ENCODE measurements at regions not wholly inside any gene's neighbourhood (a gene's known extent, or its start where the extent isn't known, plus 50 kb on each side); places are given as distances from the start of the nearest gene placed in this dataset.

DNA sequence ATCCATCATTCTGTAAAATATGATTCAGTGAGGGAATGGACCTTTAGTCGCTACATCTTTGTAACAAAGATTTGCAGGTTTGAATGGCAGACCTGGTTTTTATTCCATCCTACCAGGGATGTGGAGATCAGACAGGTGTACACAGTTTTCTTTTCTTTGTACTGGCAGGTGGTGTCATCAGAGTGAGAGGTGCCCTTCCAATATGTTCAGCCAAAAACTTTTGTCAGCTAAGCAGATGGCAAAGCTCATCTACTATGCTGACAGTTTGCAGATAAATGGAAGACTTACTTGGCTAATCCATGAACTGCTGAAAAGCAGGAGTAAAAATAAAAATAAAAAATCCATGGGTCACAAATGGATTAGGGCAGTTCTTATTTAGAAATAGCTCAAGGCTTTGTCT is 185.5 kb upstream of the DOK6 start:
- DNase-seq (ENCODE audit: low read depth in 3 of 3, low spot score in 2 of 3), result no peak

DNA sequence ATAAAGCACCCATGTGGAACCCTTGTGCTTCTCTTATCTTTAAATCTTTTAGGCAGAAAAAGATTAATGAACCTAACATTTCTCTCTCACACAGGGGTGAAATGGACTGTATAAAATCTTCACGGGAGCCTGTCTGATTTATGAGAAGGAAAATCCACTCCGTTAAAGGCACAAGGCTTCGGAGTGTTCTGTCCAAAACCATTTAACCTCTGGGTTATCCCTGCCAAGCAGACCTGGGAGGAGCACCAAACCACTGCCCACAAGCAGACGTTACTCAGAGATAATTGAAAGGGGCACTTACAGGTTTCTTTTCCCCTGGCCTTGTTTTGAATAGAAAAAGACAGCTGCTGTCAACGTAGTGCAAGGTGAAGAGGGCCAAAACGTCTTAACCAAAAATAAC is 184.4 kb upstream of the DOK6 start:
- no peak for DNase-seq (ENCODE audit: low read depth in 3 of 3, low spot score in 2 of 3)

DNA sequence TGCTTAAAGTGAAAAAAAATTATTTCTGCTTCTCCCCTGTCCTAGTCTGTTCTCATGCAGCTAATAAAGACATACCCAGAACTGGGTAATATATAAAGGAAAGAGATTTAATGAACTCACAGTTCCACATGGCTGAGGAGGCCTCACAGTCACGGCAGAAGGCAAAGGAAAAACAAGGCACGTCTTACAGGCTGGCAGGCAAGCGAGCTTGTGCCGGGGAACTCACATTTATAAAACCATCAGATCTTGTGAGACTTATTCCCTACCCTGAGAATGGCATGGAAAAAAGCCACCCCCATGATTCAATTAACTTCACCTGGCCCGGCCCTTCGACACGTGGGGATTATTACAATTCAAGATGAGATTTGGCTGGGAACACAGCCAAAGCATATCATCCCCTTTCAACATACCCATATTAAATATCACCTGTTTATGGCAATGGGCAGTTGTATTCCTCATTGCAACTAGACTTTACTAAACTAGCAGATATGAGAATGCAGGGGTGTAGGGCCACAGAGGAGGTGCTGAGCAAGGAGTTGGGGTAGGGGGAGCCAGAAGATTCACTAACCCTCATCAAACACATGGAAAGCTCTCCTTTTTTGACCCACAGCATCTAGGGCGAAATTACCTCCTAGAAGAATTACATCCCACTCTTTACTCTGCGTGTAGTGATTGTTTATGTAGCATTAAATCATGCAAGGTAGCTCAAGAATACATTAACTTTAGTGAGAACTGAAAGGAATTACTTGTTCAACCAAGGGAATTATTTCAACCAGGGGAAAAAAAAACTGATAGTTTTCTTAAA is 183.3 kb upstream of the DOK6 start:
- no peak for DNase-seq (ENCODE audit: low read depth in 3 of 3, low spot score in 2 of 3)

DNA sequence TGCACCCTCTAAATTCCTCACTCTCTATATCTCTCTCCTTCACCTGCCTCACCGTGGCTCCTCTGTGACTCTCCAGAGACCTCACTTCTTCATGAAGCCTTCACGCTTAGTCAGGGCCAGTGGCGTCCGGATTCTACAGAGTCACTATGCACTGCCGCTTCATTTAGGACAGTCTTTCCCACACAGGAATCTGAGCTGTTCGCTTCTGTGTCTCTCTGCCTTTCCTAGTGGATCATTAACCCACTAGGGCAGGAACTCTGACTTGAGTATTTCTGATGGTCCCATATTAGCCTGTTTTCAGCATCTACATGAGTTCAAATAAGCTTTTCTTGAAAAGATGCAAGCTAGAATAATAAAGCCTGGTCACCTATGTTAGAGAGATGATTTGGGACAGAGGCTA is 180.2 kb upstream of the DOK6 start:
- no peak for DNase-seq (ENCODE audit: low read depth in 3 of 3, low spot score in 2 of 3)

DNA sequence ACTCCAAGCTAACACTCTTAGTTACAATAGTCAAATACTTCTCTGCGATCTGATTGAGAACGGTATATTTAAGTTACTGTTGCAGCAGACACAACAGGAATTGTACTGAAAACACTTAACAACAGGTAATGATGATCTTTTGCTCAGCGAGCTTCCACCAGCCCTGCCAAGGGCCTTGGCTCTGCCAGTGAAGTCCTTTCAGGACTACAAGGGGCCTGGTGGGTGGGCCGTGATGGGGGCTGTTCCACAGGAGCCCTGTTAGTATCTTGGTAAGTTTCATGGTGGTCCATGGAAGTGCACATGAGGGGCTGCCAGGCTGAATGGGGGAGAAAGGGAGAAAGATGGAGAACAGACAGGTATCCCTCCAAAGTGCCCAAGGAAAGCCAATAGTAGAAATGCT is 178.6 kb upstream of the DOK6 start:
- no peak for DNase-seq (ENCODE audit: low read depth in 3 of 3, low spot score in 2 of 3)

DNA sequence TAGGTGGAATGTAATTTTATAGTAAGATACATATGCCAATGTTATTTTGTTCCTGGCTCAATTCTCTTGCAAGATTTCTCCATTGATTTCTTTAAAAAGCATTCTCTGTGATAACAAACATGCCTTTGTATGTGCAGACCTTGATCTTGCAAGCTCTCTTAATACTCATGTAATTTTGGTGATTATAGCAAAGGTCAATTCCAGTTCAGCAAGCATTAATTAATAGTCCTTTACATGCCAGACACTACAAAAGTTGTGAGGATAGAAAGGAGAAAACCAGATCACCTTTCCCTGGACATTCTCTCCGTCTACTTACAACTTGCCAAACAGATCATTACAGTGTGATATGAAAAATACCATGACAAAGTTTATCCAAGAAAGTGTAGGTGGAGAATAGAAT is 173.7 kb upstream of the DOK6 start:
- no peak for DNase-seq (ENCODE audit: low read depth in 3 of 3, low spot score in 2 of 3)

DNA sequence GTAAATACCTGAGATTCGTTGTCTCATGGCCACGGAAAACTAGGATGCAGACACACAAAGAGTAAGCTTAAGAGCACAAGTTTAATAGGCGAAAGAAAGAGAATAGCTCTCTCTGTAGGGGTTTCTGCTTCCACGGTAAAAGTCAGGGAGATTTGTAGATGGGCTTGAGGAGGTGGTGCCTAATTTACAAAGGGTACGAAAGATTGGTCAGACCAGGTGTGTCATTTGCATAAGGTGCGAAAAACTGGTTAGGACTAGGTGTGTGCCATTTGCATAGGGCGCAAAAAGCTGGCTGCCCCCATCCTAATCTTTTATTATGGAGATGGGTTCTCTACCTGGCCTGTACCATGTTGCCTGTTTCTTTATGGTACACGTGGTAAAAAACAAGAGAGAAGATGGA is 170.5 kb upstream of the DOK6 start:
- DNase-seq (ENCODE audit: low read depth in 3 of 3, low spot score in 2 of 3), result no peak

DNA sequence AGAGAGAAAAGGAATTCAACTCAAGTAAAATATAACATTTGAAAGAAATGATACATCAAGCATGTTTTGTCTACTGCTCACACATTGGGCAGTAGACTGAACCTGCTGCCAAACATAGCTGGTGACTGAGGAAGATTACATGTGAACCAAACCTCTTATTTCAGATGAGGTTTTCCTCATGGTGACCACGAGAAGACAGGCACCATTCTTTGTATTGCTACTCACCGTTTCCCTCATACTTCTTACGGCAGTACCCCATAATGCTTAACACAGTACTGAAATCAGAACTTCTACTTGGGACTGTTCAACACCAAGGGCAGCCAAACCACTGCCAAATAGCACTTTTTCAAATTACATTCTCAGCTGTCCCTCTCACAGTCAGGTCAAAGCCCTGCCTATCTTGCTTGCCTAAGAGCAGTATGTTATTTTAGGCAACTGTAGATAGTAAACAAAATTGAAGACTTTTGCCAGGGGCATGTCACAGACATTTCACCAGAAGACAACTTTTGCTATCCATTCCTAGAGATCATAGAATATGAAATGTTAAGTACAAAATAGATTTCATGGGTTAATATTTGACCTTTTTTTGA is 167.1 kb upstream of the DOK6 start:
- no peak for DNase-seq (ENCODE audit: low read depth in 3 of 3, low spot score in 2 of 3)

DNA sequence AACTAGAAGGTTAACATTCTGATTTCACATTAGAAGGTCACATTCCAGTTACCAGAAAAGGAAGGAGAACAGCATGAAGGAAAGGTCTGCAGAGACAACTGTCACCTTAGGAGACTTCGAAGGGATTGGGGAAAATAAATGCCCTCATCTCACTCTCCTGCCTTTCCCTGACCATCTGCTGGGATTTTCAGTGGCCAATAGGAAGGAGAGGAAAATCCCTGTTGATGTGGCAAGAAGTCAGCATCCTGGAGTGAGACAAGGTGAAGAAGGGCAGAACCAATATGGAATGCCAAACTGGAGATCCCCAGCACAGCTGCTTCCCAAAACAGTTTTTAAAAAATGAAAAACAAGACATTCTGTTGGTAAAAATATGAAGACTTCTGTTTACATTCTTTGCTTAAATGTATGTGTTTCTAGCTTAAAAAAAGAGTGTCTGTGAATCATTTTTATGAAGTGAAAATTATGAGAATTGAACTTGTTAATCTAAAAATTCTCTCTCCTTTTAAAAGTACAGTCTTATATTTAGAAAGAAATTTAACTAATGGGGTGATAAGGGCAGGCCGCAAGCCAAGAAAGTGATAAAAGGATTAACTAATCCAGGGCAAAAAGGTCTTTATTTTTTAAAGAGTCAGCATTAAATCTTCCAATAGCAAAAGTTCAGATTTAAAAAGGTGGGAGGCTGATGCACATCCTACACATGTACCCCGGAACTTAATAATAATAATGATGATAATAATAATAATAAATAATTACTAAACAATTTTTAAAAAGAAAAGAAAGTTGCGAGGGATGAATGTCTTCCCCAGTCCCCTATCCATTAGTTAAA is 160.6 kb upstream of the DOK6 start:
- DNase-seq (ENCODE audit: low read depth in 3 of 3, low spot score in 2 of 3), result no peak

DNA sequence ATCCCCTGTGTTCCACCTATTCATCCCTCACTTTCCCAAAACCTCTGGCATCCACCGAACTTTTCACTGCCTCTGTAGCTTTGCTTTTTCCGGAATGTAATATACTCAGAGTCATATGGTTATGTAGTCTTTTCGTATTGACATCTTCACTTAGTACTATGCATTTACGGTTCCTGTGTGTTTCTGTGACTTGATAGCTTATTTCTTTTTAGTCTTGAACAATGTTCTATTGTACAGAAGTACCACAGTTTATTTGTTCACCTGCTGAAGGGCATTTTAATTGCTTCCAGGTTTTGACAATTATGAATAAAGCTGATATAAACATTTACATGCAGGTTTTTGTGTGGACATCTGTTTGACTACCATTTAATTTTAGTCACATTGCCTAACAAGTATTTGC is 154.7 kb upstream of the DOK6 start:
- no peak for DNase-seq (ENCODE audit: low read depth in 3 of 3, low spot score in 2 of 3)

DNA sequence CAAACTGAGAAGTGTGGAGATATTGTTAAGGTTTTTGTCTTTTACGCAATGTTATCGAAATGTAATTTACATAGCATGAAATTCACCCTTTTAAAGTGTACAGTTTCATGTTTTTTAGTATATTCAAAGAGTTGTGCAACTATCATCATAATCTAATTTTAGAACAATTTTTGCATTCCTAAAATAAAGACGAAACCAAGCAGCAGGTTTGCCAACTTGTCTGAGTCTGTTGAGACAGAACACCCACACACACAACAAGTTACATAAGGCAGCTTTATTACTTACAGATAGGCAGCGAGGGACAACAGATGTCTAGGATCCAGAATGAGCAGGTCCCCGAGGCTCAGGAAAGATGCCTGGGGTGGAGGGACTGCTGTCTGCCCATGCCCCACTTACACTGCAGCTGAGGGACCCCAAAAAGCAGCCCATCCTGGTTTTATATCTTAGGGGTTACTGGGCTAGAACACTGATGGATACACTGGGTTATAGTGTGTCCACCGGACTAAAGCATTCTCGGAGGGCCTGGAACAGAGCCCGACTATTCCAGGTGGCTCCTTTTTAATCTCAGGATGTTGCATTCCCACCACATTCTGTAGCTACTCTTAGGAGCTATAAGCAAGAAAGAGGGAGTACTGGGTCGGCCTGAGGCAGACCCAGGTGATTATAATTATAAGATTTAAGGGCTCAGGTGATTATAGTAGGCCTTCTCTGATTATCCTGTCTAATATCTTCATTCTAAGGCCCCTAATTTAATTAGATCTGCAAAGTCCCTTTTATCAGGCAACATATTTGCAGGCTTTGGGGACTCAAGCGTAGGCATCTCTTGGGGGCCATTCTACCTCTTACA is 150.2 kb upstream of the DOK6 start:
- DNase-seq (ENCODE audit: low read depth in 3 of 3, low spot score in 2 of 3), result no peak

DNA sequence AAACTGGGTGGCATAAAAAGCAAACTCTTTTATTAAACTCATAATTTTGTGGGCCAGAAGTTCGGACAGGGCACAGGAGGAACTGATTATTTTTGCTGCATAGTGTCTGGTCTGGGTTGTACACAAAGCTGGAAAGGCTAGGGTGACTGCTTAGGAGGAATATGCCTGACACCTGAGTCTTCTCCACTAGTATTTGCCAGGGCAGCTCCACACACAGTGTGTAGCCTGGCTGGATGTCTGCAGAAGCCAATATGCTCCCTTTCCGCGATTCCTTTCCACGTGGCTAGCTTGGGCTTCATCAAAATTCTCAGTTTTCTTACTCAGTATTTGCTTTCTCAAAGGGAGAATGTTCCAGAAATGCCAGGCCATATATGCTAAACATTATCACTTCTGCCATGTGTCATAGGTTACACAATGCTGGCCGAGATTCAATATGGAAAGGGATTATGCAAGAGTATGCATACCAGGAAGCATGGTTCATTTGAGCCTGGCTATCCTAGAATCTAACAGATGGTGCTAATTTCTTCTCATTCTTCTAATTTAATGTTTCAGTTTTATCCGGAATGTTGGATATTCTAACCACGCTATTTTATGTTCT is 142.7 kb upstream of the DOK6 start:
- no peak for DNase-seq (ENCODE audit: low read depth in 3 of 3, low spot score in 2 of 3)

DNA sequence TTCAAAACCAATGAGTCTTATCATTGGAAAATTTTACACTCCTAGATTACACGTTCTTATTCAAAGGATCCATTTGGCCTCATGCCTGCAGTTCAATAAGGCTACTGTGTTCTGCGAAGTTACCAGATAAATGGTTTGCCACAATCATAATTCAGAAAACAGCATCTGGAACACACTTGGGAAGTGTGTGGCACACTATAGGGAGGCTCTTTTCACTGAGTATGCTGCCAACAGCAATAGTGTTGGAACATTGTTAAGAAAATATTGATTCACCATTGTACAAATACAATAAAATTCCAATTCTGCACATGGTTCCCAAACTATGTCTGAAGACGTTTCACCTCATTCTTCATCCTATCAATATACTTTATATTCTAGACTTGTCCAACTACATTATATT is 141.4 kb upstream of the DOK6 start:
- DNase-seq (ENCODE audit: low read depth in 3 of 3, low spot score in 2 of 3), result no peak

DNA sequence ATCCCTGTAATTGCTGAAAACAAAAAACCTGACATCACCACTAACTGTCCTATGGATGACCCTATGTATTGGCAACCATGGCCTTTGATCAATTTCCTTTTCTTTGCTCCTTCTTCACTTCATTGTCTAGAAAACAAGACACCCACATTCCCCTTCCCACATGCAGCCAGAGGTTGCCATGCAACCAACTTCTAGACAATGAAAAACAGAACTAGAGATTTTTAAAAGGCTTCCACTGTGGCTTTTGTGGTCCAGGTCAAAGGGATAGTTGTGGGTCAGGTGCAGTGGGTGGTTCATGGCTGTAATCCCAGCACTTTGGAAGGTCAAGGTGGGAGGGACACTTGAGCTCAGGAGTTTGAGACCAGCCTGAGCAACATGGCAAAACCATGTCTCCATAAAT is 139.3 kb upstream of the DOK6 start:
- no peak for DNase-seq (ENCODE audit: low read depth in 3 of 3, low spot score in 2 of 3)

DNA sequence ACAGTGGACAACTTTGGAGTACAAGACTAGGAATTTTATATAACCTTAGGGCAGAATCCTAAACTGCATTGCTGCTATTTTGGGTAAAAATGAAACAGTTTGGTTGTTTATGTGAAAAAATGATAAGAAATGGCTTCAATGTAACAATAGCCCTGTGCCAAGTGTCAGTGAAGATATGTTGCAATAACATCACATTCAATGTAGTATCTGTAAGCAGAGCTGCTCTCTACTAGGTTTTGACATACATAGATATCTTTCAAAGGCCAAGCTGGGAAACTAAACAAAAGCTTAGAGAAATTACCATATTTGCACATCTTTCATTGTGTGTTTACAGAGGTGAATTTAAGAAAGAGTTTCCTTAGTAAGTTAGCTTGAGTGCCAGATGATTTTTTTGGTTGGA is 135.0 kb upstream of the DOK6 start:
- no peak for DNase-seq (ENCODE audit: low read depth in 3 of 3, low spot score in 2 of 3)

DNA sequence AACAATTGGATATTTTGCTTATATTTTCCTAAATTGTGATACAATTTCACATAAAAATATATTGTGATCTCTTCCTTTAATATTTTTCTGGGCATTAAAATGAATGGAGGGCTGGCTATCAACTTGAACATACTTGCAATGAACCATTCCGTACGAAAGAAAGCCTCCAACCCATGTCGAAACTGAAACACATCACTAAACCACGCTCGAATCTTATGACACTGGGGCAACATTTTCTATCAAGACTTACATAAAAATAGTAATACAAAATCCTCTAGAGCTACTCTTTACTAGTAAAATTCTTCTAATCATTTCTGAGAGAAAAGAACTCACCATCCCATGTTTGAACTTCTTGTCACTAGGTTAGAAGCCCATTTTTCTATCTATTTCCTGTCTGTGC is 132.8 kb upstream of the DOK6 start:
- DNase-seq (ENCODE audit: low read depth in 3 of 3, low spot score in 2 of 3), result no peak

DNA sequence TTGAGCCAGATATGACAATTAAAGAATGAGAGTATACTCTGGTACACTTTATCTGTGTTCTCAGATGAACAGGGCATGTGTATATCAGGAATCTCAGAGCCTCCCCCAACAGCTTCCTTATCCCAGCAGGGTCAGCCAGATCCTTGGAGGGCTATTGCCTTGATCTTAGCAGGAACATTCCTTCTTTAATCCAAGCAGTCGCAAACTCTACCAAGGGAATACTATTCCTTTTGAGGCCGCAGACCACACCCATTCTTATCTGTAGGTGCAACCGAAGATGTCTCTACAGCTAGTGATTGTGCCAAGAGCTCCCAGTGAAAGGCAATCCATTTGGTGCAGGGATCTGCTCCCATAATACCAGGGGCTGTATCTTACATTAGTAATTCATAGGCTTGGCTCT is 118.3 kb upstream of the DOK6 start:
- no peak for DNase-seq (ENCODE audit: low read depth in 3 of 3, low spot score in 2 of 3)

DNA sequence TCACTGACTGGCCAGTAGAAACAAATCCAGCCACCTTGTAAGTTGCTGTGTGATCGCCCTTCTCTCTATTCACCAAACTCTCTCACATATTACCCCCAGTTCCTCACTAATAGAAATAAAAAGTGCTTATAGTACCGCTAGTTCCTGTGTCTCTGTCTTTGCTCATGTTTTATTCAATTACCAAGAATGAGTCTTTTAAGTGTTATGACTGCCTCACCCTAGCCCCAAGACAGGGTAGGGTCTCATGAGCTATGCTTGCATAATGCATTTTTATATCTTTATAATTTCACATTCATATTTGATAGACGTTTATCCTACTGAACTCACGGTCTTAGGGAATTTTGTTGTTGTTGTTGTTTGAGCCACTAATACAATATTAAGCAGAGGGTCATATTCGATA is 109.6 kb upstream of the DOK6 start:
- no peak for DNase-seq (ENCODE audit: low read depth in 3 of 3, low spot score in 2 of 3)

DNA sequence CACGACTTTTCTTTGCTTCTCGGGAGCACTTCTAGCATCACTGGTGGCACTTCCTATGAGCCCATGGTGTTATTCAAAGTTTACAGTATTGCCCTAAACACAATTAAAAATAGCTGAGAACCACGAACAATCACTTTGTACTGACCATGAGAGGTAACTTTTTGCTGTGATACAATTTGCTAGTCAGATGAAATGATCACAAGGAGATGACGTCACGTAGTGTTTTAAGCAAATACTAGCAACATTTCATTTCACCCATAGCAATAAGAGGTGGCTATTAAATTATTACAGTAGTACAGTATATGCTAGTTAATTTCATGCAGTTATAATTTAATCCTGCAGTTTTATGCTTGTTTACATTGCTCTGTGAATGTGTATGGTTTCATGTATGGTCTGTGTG is 108.9 kb upstream of the DOK6 start:
- no peak for DNase-seq (ENCODE audit: low read depth in 3 of 3, low spot score in 2 of 3)

DNA sequence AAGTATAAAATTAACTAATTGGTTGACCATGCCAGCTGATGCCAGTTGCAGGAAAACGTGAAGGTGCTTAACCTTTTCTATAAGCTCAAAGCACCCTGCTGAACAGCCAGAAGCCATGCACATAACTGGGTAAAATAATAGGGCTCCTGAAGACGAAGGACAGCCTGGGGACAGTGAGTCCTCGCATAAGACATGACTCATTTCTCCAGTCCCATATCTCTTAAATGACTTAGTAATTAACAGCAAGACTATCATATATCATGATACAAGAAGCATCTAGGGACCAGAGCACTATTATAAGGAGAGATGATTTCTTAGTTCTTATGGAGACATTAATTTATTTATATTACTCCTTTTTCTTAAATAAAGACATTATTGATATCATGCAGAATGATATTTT is 100.5 kb upstream of the DOK6 start:
- DNase-seq (ENCODE audit: low read depth in 3 of 3, low spot score in 2 of 3), result no peak

DNA sequence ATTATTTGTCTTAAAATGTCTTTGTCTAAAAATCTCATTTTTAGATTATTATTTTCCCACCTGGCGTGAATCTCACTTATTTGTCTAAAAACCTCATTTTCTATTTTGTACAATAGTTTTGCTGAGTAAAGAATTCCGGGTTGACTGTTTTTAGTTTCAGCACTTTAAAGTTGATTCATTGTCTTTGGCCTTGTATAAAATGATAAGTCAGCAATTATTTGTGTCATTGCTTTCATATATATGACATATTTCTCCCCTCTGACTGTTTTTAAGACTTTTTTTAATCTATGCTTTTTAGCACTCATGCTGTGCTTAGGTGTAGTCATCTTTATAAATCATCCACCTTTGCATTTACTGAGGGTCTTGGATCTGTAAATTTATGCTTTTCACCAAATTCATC is 92.1 kb upstream of the DOK6 start:
- no peak for DNase-seq (ENCODE audit: low read depth in 3 of 3, low spot score in 2 of 3)
